Sigmoid colon (tissue), 4 donors: ENCODE measurements at regions not wholly inside any gene's neighbourhood (a gene's known extent, or its start where the extent isn't known, plus 50 kb on each side); places are given as distances from the start of the nearest gene placed in this dataset.

ENCODE experiments used
- EP300 ChIP-seq, 4 donors: sonication (generic); formaldehyde crosslinking; IDR thresholded peaks; one replicate each; pipeline ENCODE4 v1.6.1; 2017; ENCODE audit warnings: antibody characterized with exemption in 4 of 4
- POLR2A ChIP-seq, 2 donors: fragments of 450-650 bp; IDR thresholded peaks; one replicate each; pipeline ENCODE4 v1.6.1; 2016; ENCODE audit warnings: antibody characterized with exemption in 2 of 2, mild to moderate bottlenecking in 2 of 2, moderate library complexity in 2 of 2
- TF ChIP-seq, protein P1 (sequence below), 4 experiments: fragments of 450-650 bp in 3 of 4; fragments of 200-600 bp in 1 of 4; IDR thresholded peaks; one replicate each; pipeline ENCODE4 v1.5.1; 2016 to 2019; ENCODE audit warnings: antibody characterized with exemption in 4 of 4, mild to moderate bottlenecking in 3 of 4, moderate library complexity in 2 of 4

DNA sequence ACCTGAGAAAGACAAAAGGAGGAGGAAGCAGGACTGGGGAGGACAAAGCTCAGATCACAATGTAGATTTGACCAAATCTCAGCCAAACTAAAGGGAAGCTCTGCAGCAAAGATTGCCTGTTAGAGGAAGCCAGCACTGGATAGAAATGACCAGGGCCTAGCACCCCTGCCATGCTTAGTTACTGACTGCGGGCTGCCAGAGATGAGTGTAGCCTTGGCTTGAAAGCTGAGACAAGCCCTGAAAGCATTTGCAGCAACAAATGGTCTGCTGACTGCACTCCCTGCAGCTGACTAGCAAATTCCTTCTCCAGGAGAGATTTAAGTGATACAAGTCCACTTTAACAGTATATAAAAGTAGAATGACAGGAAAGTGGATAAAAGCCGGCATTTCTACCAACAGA is 140.9 kb upstream of the CRIM1 start:
- TF ChIP-seq, protein P1, sequence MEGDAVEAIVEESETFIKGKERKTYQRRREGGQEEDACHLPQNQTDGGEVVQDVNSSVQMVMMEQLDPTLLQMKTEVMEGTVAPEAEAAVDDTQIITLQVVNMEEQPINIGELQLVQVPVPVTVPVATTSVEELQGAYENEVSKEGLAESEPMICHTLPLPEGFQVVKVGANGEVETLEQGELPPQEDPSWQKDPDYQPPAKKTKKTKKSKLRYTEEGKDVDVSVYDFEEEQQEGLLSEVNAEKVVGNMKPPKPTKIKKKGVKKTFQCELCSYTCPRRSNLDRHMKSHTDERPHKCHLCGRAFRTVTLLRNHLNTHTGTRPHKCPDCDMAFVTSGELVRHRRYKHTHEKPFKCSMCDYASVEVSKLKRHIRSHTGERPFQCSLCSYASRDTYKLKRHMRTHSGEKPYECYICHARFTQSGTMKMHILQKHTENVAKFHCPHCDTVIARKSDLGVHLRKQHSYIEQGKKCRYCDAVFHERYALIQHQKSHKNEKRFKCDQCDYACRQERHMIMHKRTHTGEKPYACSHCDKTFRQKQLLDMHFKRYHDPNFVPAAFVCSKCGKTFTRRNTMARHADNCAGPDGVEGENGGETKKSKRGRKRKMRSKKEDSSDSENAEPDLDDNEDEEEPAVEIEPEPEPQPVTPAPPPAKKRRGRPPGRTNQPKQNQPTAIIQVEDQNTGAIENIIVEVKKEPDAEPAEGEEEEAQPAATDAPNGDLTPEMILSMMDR (IDR thresholded peaks at IDR 0.05) = no peak
- TF ChIP-seq EP300 (IDR thresholded peaks at IDR 0.05) (no peak), POLR2A (IDR thresholded peaks at IDR 0.05) (no peak)
